ENCODE measurements at regions not wholly inside any gene's neighbourhood (a gene's known extent, or its start where the extent isn't known, plus 50 kb on each side); places are given as distances from the start of the nearest gene placed in this dataset.

- Histone ChIP-seq H3K9me2 (replicated peaks; ENCODE audit: low read depth, low read length) (no peaks in the 10 kb centered on the region), H3K4me2 (ENCODE audit: low read depth, low read length, poor library complexity, severe bottlenecking) (no peak overlapping the region), H3K9ac (ENCODE audit: low read depth, low read length, poor library complexity, severe bottlenecking) (no peak overlapping the region), H3K4me3 (ENCODE audit: low read length, poor library complexity, severe bottlenecking) (no peak overlapping the region), H3K4me1 (ENCODE audit: insufficient read depth, low read length, poor library complexity, severe bottlenecking) (peaks cover 8% of the 10 kb centered on the region), H3K27me3 (ENCODE audit: insufficient read depth, low read length, poor library complexity, severe bottlenecking) (no peaks in the 10 kb centered on the region), H2AFZ (ENCODE audit: low read length) (no peak overlapping the region), H3K79me2 (ENCODE audit: insufficient read depth, low read length) (no peaks in the 10 kb centered on the region), H4K20me1 (ENCODE audit: insufficient read depth, low read length, poor library complexity, severe bottlenecking) (no peaks in the 10 kb centered on the region), H3K9me3 (ENCODE audit: insufficient read depth, low read depth, low read length) (no peaks in the 10 kb centered on the region), H3F3A (ENCODE audit: low read depth) (no peaks in the 10 kb centered on the region), H3K36me3 (ENCODE audit: insufficient read depth, low read length) (no peaks in the 10 kb centered on the region)
- no peak for TF ChIP-seq CTCF (conservative IDR thresholded peaks at IDR 0.05; ENCODE audit: low read length)
These were observed 53.5 kb upstream of the LCLAT1 start for GRCh38 chr2:30393510-30393909.

GRCh38 chr2:30394096-30394495 lies 53.0 kb upstream of the LCLAT1 start:
- TF ChIP-seq EZH2phosphoT487 (IDR thresholded peaks at IDR 0.05; ENCODE audit: borderline replicate concordance) (no peak), CTCF (conservative IDR thresholded peaks at IDR 0.05; ENCODE audit: low read length) (no peak)
- Histone ChIP-seq H2AFZ (ENCODE audit: low read length) (no peak overlapping the region), H3K4me1 (ENCODE audit: insufficient read depth, low read length, poor library complexity, severe bottlenecking) (peaks cover 8% of the 10 kb centered on the region)

GRCh38 chr2:30396436-30397232 lies 50.4 kb upstream of the LCLAT1 start:
- Histone ChIP-seq H3K36me3 (ENCODE audit: insufficient read depth, low read length) (no peaks in the 10 kb centered on the region), H3K9ac (ENCODE audit: low read depth, low read length, poor library complexity, severe bottlenecking) (no peak overlapping the region), H3K27me3 (ENCODE audit: insufficient read depth, low read length, poor library complexity, severe bottlenecking) (no peaks in the 10 kb centered on the region), H3K4me2 (ENCODE audit: low read depth, low read length, poor library complexity, severe bottlenecking) (no peak overlapping the region), H3K4me1 (ENCODE audit: insufficient read depth, low read length, poor library complexity, severe bottlenecking) (no peaks in the 10 kb centered on the region), H4K20me1 (ENCODE audit: insufficient read depth, low read length, poor library complexity, severe bottlenecking) (no peaks in the 10 kb centered on the region), H3K9me3 (ENCODE audit: insufficient read depth, low read depth, low read length) (no peaks in the 10 kb centered on the region), H3F3A (ENCODE audit: low read depth) (no peaks in the 10 kb centered on the region), H3K9me2 (replicated peaks; ENCODE audit: low read depth, low read length) (no peaks in the 10 kb centered on the region), H2AFZ (ENCODE audit: low read length) (no peak overlapping the region), H3K4me3 (ENCODE audit: low read length, poor library complexity, severe bottlenecking) (no peak overlapping the region), H3K79me2 (ENCODE audit: insufficient read depth, low read length) (no peaks in the 10 kb centered on the region)
- no peak for TF ChIP-seq CTCF (conservative IDR thresholded peaks at IDR 0.05; ENCODE audit: low read length)
- no peak for TF ChIP-seq EZH2phosphoT487 (IDR thresholded peaks at IDR 0.05; ENCODE audit: borderline replicate concordance)

More at GRCh38 chr2:30394096-30394495, 53.0 kb upstream of the LCLAT1 start:
- no peaks in the 10 kb centered on the region for H3K79me2 ChIP-seq (ENCODE audit: insufficient read depth, low read length)
- H3K9me2 ChIP-seq (replicated peaks; ENCODE audit: low read depth, low read length) = no peaks in the 10 kb centered on the region
- no peaks in the 10 kb centered on the region for H4K20me1 ChIP-seq (ENCODE audit: insufficient read depth, low read length, poor library complexity, severe bottlenecking)
- H3K9ac ChIP-seq (ENCODE audit: low read depth, low read length, poor library complexity, severe bottlenecking) = no peak overlapping the region
- no peaks in the 10 kb centered on the region for H3K36me3 ChIP-seq (ENCODE audit: insufficient read depth, low read length)
- no peaks in the 10 kb centered on the region for H3F3A ChIP-seq (ENCODE audit: low read depth)
- no peak overlapping the region for H3K4me3 ChIP-seq (ENCODE audit: low read length, poor library complexity, severe bottlenecking)
- no peaks in the 10 kb centered on the region for H3K9me3 ChIP-seq (ENCODE audit: insufficient read depth, low read depth, low read length)
- H3K27me3 ChIP-seq (ENCODE audit: insufficient read depth, low read length, poor library complexity, severe bottlenecking) = no peaks in the 10 kb centered on the region
- no peak overlapping the region for H3K4me2 ChIP-seq (ENCODE audit: low read depth, low read length, poor library complexity, severe bottlenecking)

Measured in Loucy (cell line).